ENCODE measurements at regions not wholly inside any gene's neighbourhood (a gene's known extent, or its start where the extent isn't known, plus 50 kb on each side); places are given as distances from the start of the nearest gene placed in this dataset.

- TF ChIP-seq CTCF (IDR thresholded peaks at IDR 0.05; ENCODE audit: low read length) (no peak), EZH2 (optimal IDR thresholded peaks at IDR 0.05; ENCODE audit: low read depth, low read length) (no peak)
Measured at GRCh38 chr14:65813760-65814384, 401.3 kb downstream of the FUT8 start.
